Ovary (tissue), 3 donors: ENCODE measurements at regions not wholly inside any gene's neighbourhood (a gene's known extent, or its start where the extent isn't known, plus 50 kb on each side); places are given as distances from the start of the nearest gene placed in this dataset.

Experiments used
- POLR2A ChIP-seq: fragments of 450-650 bp; IDR thresholded peaks from one replicate; pipeline ENCODE4 v1.6.1; 2017; ENCODE audit warnings: antibody characterized with exemption, mild to moderate bottlenecking, moderate library complexity
- TF ChIP-seq, protein P1 (sequence below), 3 donors: fragments of 450-650 bp in 2 of 3; fragments of 200-600 bp in 1 of 3; IDR thresholded peaks; one replicate each; pipeline versions ENCODE4 v1.5.1 to v1.8.0; 2016 to 2022; ENCODE audit warnings: antibody characterized with exemption in 3 of 3, mild to moderate bottlenecking in 1 of 3
- donor health status: DM: no; HTN: no; CAD: no.

DNA sequence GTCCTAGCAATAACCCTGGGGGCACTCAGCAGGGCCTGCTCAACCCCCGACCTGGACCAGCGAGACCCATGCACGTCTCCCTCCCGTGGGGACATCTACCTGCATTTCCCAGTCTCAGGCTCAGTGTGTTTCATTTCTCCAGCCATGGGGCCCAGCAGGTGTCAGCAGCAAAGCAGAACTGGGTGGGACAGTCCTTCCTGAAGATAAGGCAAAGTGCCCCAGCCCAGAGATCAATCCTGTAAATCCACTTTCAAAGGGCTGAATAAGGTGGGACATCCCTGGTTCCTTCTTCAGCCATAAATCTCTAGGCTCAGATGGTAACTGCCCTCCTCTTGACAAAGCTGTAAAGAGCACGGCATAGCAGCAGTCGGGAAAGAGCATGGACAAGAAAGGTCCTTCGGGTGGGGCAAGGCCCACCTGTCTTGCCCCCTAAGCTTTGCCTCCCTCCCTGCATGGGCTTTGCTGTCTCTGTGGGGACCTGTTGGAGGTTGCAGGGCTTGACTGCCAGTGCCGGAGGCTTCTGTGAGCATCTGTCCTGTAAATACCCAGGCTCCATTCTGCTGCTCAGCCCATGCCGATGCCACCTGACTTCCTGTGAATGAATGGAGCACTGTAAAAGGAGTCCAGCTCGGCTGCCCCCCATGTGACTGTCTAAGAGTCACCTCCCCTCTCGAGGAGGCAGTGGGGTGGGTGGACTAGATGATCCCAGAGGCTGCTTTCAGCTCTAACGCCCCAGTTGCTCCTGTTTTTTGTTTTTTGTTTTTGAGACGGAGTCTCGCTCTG lies 84.8 kb upstream of the TBC1D3K start:
- TF ChIP-seq, protein P1, sequence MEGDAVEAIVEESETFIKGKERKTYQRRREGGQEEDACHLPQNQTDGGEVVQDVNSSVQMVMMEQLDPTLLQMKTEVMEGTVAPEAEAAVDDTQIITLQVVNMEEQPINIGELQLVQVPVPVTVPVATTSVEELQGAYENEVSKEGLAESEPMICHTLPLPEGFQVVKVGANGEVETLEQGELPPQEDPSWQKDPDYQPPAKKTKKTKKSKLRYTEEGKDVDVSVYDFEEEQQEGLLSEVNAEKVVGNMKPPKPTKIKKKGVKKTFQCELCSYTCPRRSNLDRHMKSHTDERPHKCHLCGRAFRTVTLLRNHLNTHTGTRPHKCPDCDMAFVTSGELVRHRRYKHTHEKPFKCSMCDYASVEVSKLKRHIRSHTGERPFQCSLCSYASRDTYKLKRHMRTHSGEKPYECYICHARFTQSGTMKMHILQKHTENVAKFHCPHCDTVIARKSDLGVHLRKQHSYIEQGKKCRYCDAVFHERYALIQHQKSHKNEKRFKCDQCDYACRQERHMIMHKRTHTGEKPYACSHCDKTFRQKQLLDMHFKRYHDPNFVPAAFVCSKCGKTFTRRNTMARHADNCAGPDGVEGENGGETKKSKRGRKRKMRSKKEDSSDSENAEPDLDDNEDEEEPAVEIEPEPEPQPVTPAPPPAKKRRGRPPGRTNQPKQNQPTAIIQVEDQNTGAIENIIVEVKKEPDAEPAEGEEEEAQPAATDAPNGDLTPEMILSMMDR (IDR thresholded peaks at IDR 0.05) = no peak
- TF ChIP-seq POLR2A = no peak
